Activated CD4-positive, alpha-beta T cell treated with anti-CD3 and anti-CD28 coated beads for 4 hours (primary cell): ENCODE measurements at regions not wholly inside any gene's neighbourhood (a gene's known extent, or its start where the extent isn't known, plus 50 kb on each side); places are given as distances from the start of the nearest gene placed in this dataset.

Source experiments
- DNase-seq, 2 donors: peaks; one replicate each; pipeline ENCODE4 v3.0.0-alpha.2; 2020

DNA sequence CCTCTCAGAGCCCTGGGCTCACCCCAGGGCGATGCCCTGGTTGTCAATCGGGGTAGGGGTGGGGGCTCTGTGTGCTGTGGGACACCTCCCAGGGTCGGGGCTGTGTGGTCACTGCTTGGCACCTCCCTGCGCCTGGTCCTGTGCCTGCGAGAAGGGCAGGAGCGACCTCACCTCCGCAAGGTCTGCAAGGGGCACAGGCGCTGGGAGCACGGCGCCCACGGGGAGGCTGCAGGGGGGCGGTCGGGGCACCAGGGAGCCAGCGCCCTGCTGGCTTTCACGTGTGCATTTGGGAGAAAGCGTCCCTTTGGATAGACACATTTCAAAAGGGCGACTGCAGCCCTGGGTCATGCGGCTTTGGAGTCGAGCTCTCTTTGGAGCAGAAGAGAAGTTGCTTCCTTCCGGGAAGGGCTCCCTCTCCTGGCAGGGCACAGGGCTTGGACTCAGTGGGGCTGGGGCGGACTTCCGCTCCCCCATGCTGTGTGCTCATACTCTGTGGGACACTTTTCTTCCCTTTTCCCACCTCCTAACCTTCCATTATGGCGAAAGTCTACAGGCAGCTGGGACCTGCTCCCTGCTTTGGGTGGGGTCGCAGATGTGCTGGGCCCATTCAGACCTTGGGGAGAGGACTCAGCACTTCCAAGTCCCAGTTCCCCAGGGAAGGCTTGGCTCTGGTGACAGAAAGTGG, 52.9 kb upstream of the SLC28A3 start:
- no peak for DNase-seq

DNA sequence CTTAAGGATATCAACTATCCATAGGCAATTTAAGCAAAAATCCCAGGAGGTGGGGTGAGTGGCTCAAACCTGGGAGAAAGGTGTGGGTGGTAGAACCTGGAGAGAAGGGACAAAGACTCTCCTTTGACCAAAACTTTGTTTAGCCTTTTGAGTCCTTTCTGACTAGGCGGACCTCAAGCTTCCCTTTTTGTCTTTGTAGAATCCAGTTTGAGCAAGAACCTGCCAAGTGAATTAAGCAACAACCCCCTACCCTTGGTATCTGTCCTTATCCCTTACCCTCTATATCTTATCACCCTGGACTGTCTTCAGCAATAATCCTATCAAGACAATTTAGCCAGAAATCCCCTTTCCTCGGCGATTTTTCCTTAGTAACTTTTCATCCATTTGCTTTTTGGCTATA, 53.5 kb upstream of the SLC28A3 start:
- no peak for DNase-seq

DNA sequence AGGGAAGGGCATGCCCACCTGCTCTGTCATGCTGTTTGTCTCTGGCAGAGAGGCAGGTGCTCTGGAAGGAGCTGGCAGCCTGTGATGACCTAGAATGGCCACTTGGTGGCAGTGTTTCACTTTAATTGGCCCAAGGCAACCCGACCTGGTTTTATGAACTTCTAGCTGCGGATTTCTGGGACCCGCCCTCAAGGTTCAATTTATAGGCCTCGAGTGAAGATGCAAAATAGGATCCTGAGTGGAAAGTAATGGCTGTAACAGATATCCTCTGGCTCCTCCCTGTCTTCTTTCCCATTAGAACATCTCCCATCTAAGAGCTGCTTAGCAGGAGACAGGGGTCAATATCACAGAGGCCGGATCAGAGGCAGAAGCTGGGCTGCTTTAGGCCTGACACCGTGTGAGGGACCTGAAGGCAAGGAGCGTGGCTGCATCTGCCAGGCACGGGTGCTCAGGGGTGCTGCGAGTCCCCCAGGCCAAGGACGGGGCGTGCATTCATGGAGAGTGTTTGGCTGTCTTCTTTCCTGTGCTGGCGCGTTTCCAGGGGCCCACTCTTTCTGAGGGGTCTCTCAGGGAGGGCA, 56.7 kb upstream of the SLC28A3 start:
- DNase-seq: peak; percentile 48 to 58

GRCh38 chr9:84397822-84398221, 57.3 kb upstream of the SLC28A3 start:
- no peak for DNase-seq

DNA sequence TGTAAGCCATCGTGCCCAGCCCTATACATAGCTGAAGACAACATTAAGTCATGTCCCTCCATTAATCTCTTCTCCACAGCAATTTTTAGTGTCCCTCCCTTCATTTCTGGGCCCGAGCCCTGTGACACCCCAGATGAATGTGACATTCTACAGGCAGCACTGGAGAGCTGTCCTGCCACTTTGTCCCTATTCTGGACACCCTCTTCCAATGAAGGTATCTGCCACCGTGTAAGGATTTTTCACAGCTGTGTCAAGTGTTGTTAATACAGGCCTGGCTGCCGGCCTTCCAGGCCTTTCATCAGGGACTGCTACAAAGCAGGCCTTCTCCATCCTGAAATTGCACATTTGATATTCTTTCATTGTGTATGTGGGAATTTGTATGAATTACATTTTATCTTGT, 62.0 kb upstream of the SLC28A3 start:
- no peak for DNase-seq

GRCh38 chr9:84403288-84403687, 62.7 kb upstream of the SLC28A3 start:
- DNase-seq: no peak

DNA sequence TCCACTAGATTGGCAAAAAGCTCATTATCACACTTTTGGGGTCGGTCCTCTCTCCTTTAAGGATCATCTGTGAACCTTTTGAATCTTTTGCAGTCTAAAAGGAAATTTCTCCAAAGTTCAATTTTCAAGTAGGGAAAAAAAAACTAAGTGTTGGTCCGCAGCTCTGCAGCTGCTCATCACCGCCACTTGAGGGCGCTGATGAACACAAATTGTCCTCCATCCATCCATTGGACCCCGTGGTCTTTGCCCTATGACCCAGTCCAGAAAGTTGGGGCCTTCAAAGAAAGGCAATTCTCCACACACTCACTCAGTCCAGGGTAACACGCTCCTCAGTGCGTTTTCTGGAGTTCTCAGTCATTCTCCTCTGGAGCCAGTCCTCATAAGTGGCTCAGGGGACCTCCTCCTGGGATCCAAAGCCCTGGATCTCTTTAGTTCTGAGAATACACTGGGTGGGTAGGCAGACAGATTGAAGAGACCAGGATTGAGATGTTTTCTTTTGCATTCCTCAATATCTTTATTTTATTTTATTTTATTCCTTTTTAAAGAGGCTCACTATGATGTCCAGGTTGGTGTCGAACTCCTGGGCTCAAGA, 63.6 kb upstream of the SLC28A3 start:
- DNase-seq: no peak

- DNase-seq: no peak
These were observed 65.1 kb upstream of the SLC28A3 start for GRCh38 chr9:84405667-84406066.

DNA sequence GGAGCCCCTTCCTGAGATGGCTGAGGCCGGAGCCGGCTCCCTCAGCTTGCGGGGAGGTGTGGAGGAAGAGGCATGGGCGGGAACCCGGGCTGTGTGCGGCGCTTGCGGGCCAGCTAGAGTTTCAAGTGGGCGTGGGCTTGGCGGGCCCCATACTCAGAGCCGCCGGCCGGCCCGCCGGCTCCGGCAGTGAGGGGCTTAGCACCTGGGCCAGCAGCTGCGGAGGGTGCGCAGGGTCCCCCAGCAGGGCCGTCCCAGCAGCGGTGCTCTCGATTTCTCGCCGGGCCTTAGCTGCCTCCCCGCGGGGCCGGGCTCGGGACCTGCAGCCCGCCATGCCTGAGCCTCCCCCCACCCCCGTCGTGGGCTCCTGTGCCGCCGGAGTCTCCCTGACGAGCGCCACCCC, 67.9 kb upstream of the SLC28A3 start:
- DNase-seq: no peak

- no peak for DNase-seq
These were observed 71.2 kb upstream of the SLC28A3 start for GRCh38 chr9:84411683-84412267.

DNA sequence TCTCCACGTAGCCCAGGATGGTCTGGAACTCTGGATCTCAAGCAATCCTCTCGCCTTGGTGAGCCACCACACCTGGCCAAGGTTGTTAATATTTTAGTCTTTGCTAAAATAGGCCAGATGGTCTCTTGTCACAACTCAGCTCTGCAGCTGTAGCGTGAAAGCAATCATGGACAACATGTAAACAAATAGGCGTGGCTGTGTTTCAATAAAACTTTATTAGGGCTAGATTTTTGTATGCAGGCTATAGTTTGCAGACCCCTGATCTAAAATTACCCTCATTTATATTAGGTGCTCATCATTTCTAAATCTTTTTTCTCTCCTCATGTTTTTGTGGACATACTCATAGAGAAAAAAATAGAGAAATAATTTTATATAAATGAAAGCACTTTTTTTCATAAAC, 72.1 kb upstream of the SLC28A3 start:
- DNase-seq: no peak

DNA sequence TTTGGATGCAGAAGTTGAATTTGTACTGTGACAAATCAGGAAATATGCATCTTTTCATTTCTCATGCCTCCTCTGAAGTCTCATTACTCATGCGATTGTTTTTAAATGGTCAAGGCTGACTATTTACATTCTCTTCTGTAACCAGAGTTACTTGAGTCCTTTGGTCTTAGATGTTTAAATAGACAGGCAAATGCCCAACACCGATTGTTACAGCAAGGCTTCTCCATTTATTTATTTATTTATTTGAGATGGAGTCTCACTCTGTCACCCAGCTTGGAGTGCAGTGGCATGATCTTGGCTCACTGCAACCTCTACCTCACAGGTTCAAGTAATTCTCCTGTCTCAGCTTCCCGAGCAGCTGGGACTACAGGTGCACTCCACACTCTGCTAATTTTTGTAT, 72.7 kb upstream of the SLC28A3 start:
- no peak for DNase-seq

GRCh38 chr9:84419031-84419602, 78.6 kb upstream of the SLC28A3 start:
- no peak for DNase-seq

DNA sequence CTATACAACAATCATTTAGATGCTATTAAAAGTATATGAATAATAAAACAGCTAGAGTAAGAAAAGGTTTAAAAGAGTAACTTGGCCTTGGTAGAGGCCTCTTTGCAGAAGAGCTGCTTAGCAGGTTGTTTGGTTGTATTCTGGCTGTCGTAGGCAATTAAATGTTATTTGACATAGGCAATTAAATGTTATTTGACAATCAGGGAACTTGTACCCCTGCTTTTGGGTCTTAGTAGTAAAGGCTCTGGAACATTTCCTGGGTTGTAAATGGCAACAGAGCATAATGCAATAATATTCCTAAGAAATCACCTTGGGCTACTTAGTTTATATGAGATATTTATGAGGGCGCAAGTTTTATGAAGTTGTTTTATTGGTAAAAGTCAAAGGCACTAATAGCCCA, 84.4 kb upstream of the SLC28A3 start:
- DNase-seq: no peak

GRCh38 chr9:84432746-84433145, 92.2 kb upstream of the SLC28A3 start:
- DNase-seq: no peak

- no peak for DNase-seq
These were observed 95.3 kb upstream of the SLC28A3 start for GRCh38 chr9:84435902-84436301.

GRCh38 chr9:84436386-84437109, 96.0 kb upstream of the SLC28A3 start:
- DNase-seq: no peak

DNA sequence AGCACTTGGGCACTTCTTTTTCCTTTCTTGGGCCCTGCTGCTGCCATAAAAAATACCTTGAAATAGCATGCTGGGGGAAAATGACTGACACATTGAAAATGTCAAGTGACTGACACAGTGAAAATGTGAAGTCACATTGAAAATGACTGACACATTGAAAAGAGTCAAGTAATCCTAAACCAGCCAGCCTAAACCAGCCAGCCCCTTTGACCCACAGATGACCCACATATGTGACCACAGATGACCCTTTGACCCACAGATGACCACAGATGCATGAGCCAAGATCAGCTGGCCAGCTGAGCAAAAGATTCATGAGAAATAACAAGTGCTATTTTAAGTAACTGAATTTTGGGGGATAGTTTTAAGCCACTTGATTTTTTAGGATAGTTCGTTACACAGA, 97.8 kb upstream of the SLC28A3 start:
- DNase-seq: no peak

DNA sequence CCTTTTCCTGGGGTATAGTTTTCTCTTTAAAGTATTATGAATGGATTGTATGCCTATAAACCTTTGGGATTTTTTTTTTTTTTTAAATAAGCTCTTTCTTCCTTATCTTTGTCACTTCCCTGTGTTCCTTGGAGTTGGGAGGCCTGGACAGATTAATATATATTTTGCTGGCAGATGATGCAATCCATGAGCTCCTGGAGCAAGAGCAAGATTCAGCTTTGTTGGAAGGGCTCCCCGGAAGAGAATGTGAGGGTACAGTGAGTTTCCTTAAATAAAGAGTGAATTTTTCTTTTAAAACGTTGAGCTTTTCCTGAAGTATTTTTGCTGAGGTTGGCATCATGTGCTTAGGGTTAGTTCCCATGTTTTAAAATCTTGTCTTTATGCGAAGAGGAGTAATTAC, 98.7 kb upstream of the SLC28A3 start:
- DNase-seq: no peak

DNA sequence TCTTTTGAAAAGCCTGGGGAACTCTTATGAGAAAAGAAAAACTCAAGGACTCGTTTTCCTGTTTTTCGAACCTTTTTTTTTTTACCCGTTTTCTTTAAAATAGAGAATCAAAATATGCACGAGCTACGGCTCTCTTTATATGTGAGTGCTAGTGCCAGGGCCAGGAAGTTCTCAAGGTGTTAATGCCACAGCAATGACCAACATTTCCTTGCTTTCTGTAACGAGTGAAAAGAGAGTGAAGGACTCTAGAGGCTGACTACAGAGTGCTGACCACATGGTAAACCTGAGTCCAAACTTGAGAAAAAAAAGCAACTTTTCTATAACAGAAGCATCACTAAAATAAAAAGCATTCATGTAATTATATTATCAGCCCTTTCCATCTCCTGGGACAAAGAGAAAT, 102.2 kb upstream of the SLC28A3 start:
- DNase-seq: no peak

- DNase-seq: no peak
These were observed 105.2 kb upstream of the SLC28A3 start for GRCh38 chr9:84445737-84446136.

- no peak for DNase-seq
These were observed 106.7 kb upstream of the SLC28A3 start for GRCh38 chr9:84447305-84447704.

GRCh38 chr9:84450029-84450428, 109.5 kb upstream of the SLC28A3 start:
- no peak for DNase-seq
